OCI-LY7 (cell line): ENCODE measurements at regions not wholly inside any gene's neighbourhood (a gene's known extent, or its start where the extent isn't known, plus 50 kb on each side); places are given as distances from the start of the nearest gene placed in this dataset.

Experiments used
- BruUV-seq: library from RNA; stranded (reverse); fragments of 400-500 nt; replicated peaks from 2 replicates; lab custom pipeline; 2021; lab: Mats Ljungman, UMichigan
- CTCF ChIA-PET: fragments of 300-600 bp; sonication (Branson Sonifier 250); formaldehyde crosslinking; loops from one replicate; lab custom pipeline; 2022; ENCODE audit warnings: antibody characterized with exemption; ENCODE audit not compliant: unreplicated experiment; lab: Charles Lee
- POLR2A ChIA-PET: fragments of 300-600 bp; sonication (Branson Sonifier 250); formaldehyde crosslinking; loops from one replicate; lab custom pipeline; 2022; ENCODE audit warnings: antibody characterized with exemption; lab: Charles Lee
- DNase-seq: peaks from one replicate; pipeline ENCODE4 v3.0.0-alpha.2; 2015; ENCODE audit warnings: low spot score
- H2AFZ ChIP-seq: fragments of 200-600 bp; sonication (generic), shearing (Covaris generic); 2 replicates; pipeline ENCODE4 v1.6.1; 2014; ENCODE audit warnings: mild to moderate bottlenecking, antibody characterized with exemption, low read length, moderate library complexity
- H3K27ac ChIP-seq: fragments of 200-600 bp; sonication (generic); 2 replicates; pipeline ENCODE4 v1.5.1; 2014; ENCODE audit warnings: mixed run types, low read depth, mild to moderate bottlenecking, moderate library complexity, low read length, inconsistent platforms; ENCODE audit not compliant: poor library complexity, severe bottlenecking
- H3K36me3 ChIP-seq: fragments of 200-600 bp; sonication (generic); 2 replicates; pipeline ENCODE4 v1.6.1; 2014; ENCODE audit warnings: mild to moderate bottlenecking, antibody characterized with exemption, low read length, moderate library complexity, mixed read lengths; ENCODE audit not compliant: insufficient read depth
- H3K4me1 ChIP-seq: fragments of 200-600 bp; sonication (generic); 2 replicates; pipeline ENCODE4 v1.5.1; 2014; ENCODE audit warnings: mild to moderate bottlenecking, low read length; ENCODE audit not compliant: insufficient read depth, poor library complexity, severe bottlenecking
- H3K4me2 ChIP-seq: fragments of 200-600 bp; sonication (generic); 2 replicates; pipeline ENCODE4 v1.6.1; 2014; ENCODE audit warnings: mild to moderate bottlenecking, low read length
- H3K4me3 ChIP-seq: fragments of 200-600 bp; sonication (generic); 2 replicates; pipeline ENCODE4 v1.5.1; 2014; ENCODE audit warnings: mild to moderate bottlenecking, low read depth, low read length; ENCODE audit not compliant: poor library complexity, severe bottlenecking
- H3K79me2 ChIP-seq: fragments of 200-600 bp; sonication (generic); 2 replicates; pipeline ENCODE4 v1.6.1; 2016; ENCODE audit warnings: low read depth, mild to moderate bottlenecking, low read length, moderate library complexity, mixed read lengths; ENCODE audit not compliant: insufficient read depth
- H3K9me2 ChIP-seq: fragments of 200-600 bp; sonication (generic); 2 replicates; pipeline ENCODE4 v1.6.1; 2016; ENCODE audit warnings: mild to moderate bottlenecking, low read length, mixed read lengths; ENCODE audit not compliant: insufficient read depth
- H3K9me3 ChIP-seq: fragments of 200-600 bp; sonication (generic); 2 replicates; pipeline ENCODE4 v1.6.1; 2014; ENCODE audit warnings: mild to moderate bottlenecking, mixed run types, low read length, mixed read lengths
- H4K20me1 ChIP-seq: fragments of 200-600 bp; sonication (generic); 2 replicates; pipeline ENCODE4 v1.6.1; 2014; ENCODE audit warnings: mild to moderate bottlenecking, antibody characterized with exemption, low read length, moderate library complexity, mixed read lengths; ENCODE audit not compliant: insufficient read depth
- EZH2phosphoT487 ChIP-seq: fragments of 200-600 bp; sonication (generic); IDR thresholded peaks from 2 replicates; pipeline ENCODE4 v1.6.1; 2018; ENCODE audit warnings: low read depth, borderline replicate concordance, mild to moderate bottlenecking, mixed run types, antibody characterized with exemption, low read length, moderate library complexity, mixed read lengths
- intact Hi-C: fragments of 100-400 bp; cut with micrococcal nuclease; formaldehyde crosslinking; loops from one replicate; pipeline ENCODE4 v1.10.0; 2022; ENCODE audit not compliant: unreplicated experiment
- TF ChIP-seq, protein P1 (sequence below): fragments of 200-600 bp; sonication (generic); conservative IDR thresholded peaks from 2 replicates; pipeline ENCODE4 v1.5.1; 2014; ENCODE audit warnings: mild to moderate bottlenecking, antibody characterized with exemption, low read length, moderate library complexity, mixed read lengths

DNA sequence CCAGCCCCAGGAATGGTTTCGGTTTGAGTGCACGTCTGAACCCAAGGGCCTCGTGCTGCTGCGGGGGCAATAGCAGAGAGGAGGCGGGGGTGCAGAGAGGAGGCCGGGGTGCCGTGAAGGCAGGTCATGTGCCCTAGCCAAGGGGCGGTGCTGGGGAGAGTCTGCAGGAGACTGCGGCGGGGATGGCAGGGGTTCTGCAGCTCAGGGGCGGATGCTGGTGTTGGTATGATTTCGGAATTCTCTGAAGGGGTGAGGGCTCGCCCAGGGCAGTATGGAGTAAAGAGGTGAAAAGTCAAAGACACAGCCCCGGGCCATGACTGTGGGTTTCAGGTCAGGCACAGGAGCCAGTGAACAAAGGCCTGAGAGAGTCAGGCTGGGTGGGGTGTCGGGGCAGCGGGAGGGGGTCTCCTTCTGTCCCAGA is 186.5 kb upstream of the HDAC4 start:
- Histone ChIP-seq H3K4me2 (no peak overlapping the region), H3K27ac (no peak overlapping the region), H3K9me3 (no peaks in the 10 kb centered on the region), H3K4me3 (no peak overlapping the region), H3K4me1 (no peaks in the 10 kb centered on the region), H3K36me3 (no peaks in the 10 kb centered on the region), H4K20me1 (no peaks in the 10 kb centered on the region), H2AFZ (no peak overlapping the region), H3K9me2 (no peaks in the 10 kb centered on the region), H3K79me2 (no peaks in the 10 kb centered on the region)
- no peak for DNase-seq
- CTCF ChIA-PET = no interaction called here
- POLR2A ChIA-PET = no interaction called here
- BruUV-seq = no TSS peak
- no peak for TF ChIP-seq EZH2phosphoT487
- TF ChIP-seq, protein P1, sequence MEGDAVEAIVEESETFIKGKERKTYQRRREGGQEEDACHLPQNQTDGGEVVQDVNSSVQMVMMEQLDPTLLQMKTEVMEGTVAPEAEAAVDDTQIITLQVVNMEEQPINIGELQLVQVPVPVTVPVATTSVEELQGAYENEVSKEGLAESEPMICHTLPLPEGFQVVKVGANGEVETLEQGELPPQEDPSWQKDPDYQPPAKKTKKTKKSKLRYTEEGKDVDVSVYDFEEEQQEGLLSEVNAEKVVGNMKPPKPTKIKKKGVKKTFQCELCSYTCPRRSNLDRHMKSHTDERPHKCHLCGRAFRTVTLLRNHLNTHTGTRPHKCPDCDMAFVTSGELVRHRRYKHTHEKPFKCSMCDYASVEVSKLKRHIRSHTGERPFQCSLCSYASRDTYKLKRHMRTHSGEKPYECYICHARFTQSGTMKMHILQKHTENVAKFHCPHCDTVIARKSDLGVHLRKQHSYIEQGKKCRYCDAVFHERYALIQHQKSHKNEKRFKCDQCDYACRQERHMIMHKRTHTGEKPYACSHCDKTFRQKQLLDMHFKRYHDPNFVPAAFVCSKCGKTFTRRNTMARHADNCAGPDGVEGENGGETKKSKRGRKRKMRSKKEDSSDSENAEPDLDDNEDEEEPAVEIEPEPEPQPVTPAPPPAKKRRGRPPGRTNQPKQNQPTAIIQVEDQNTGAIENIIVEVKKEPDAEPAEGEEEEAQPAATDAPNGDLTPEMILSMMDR = no peak
- intact Hi-C loops = no loop called here

- no peak for DNase-seq
- intact Hi-C loops = no loop called here
- Histone ChIP-seq H3K9me2 (no peaks in the 10 kb centered on the region), H3K36me3 (no peaks in the 10 kb centered on the region), H3K4me3 (no peak overlapping the region), H3K27ac (no peak overlapping the region), H3K9me3 (no peaks in the 10 kb centered on the region), H2AFZ (no peak overlapping the region), H3K4me2 (no peak overlapping the region), H3K4me1 (no peaks in the 10 kb centered on the region), H3K79me2 (no peaks in the 10 kb centered on the region), H4K20me1 (no peaks in the 10 kb centered on the region)
- BruUV-seq = no TSS peak
- ChIA-PET POLR2A (no interaction called here), CTCF (no interaction called here)
- TF ChIP-seq, protein P1 = no peak
- TF ChIP-seq EZH2phosphoT487 = no peak
Measured at GRCh38 chr2:239586651-239587310, 186.0 kb upstream of the HDAC4 start.

DNA sequence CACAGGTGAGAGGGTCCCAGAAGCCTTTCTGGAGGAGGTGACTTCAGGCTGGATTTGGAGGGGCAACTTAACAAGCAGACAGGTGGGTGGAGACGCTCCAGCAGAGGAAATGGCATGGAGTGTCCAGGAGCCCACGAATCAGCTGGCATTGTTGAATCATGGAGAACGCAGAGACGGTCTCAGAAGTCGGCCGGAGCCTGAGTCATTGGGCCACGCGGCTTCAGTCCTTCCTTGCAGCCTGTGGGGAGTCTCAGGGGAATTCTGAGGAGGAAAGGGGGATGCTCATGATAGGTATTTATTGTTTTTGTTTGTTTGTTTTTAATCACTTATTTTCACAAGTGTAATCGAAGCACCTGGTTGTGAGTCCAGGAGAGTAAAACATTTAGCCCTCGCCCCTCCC is 184.6 kb upstream of the HDAC4 start:
- intact Hi-C loops = no loop called here
- CTCF ChIA-PET = no interaction called here

More for the DNA sequence above, 184.6 kb upstream of the HDAC4 start:
- H3K9me2 ChIP-seq = no peaks in the 10 kb centered on the region
- H4K20me1 ChIP-seq = no peaks in the 10 kb centered on the region
- POLR2A ChIA-PET = no interaction called here
- H2AFZ ChIP-seq = no peak overlapping the region
- no peaks in the 10 kb centered on the region for H3K9me3 ChIP-seq
- H3K4me1 ChIP-seq = no peaks in the 10 kb centered on the region
- H3K4me3 ChIP-seq = no peak overlapping the region
- H3K79me2 ChIP-seq = no peaks in the 10 kb centered on the region
- H3K27ac ChIP-seq = no peak overlapping the region
- H3K36me3 ChIP-seq = no peaks in the 10 kb centered on the region
- no peak overlapping the region for H3K4me2 ChIP-seq
- DNase-seq = no peak
- TF ChIP-seq EZH2phosphoT487 = no peak
- TF ChIP-seq, protein P1 = no peak
- no TSS peak for BruUV-seq
